ENCODE measurements at regions not wholly inside any gene's neighbourhood (a gene's known extent, or its start where the extent isn't known, plus 50 kb on each side); places are given as distances from the start of the nearest gene placed in this dataset.

DNA sequence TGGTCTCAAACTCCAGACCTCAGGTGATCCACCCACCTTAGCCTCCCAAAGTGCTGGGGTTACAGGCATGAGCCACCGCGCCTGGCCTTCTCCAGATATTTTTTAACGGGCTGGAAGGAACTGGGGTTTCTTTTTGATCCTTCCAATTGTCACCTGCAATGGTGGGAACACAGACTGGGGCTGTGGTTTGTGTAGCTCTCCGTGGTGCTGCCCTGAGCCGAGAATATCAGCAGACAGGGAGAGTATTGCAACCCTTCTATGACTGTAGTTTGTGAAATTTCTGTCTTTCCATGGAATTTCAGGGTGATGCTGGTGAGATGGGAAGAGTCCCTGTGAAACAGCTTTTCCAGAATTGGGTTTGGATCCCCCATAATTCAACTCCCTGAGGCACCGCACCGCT is 263.5 kb downstream of the ENGASE start:
- no peak for DNase-seq

DNA sequence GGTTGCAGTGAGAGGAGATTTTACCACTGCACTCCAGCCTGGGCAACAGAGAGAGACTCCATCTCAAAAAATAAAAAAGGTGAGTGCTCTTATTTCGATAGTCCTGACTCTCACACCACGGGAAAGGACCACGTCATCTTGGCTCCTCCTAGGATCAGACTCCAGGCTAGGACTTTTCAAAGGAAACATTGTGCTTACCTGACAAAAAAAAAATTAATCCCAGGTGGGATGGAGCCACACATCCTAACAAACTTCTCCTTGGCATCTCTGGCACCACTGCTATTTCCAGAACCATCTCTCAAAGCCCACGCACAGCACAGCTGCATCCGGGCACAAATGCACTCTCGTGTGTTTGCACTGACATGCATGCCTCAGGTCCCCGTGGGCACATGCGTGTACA is 262.4 kb downstream of the ENGASE start:
- DNase-seq, result no peak

DNA sequence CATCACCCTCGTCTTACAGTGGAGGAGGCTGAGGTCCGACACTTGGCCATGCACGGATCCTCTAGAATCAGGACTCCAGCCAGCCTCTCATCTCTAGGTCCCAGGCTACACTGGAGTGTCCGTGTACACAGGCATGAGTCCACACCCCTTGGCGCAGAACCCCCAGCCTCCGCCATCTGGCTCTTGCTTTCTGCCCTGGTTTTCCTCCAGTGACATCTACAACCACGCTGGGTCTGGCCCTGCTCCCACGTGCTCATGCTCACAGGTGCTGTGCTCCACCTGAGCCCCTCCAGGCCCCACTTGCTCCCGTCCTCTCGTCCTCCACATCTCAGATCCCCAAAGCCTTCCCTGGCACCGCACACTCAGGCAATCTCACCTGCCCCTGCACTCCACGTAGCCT is 260.8 kb downstream of the ENGASE start:
- DNase-seq, result no peak

DNA sequence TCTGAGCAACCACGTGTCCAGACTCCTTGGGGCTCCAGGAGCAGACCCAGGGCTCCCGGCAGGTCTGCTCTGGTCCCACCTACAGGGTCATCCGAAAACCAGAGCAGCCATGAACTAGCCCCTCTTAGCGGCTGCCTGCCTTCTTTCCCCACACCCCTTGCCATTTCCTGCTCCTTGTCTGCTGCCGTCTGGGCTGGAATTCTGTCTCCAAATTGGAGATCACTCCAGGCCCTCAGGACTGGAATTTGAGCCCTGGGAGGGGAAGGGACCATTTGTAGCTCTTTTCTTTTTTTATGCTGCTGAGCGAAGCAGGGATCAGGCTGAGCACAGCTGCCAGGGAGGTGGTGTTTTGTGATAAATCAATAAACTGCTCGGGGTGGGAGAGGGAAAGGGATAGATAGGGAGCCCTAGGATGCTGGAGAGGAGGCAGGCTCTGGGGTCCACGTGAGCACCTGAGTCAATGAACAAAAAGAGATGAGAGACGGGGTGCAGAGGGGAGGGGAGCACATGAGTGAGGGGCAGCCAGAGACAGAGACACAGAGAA is 257.5 kb downstream of the ENGASE start:
- no peak for DNase-seq

DNA sequence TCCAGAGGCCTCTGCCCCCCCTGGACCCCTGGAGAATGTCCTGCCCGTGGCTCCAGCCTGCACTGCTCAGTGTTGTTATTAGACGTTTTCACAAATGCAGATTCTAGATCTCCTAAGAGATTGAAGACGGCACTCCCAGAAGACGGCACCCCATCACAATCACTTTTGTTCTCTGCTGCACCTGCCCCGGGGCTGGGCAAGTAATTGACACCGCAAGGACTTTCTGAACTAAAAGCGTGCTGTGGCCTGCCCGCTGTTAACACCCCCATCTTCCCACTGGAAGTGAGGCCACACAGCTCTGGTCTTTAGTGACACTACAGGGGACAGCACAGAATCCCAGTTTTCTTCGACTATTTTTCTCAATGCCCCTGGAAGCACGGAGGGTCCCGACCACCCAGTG is 256.9 kb downstream of the ENGASE start:
- no peak for DNase-seq

DNA sequence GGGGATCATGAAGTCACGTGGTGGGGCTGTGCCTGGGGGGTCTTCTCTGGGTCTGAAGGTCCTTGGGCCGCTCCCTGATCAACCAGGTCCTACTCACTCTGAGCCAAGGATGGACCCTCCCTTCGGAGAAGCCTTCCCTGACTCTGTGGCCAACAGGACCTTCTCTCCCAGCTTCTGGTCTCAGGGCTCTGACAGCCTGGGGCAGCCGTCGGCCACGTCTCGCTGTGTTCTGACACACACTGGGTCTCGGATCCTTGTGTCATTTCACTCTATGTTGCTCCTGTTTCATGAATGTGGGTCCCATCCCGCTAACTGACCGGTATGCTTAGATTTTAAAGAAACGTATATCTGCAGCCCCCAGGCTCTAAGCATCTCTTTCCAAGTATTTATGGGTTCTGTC is 256.1 kb downstream of the ENGASE start:
- DNase-seq, result no peak

DNA sequence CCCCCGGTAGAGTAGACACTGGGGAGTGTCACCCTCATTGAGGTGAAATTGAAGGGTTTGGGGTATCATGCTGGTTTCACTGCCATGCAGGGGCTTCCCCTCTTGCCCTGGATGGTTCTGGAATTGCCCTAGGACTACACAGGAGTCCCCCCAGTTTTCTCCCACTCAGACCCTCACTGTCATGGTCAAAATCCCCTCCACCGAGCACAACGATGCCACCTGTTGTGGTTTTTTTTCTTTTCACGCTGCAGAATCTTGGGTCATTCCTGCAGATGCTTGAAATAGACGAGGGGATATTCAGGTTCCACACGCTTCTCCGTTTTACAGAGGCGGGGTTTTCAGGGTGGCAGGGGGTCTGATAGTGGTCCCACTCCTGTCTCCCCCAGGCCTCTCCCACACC is 255.6 kb downstream of the ENGASE start:
- no peak for DNase-seq

DNA sequence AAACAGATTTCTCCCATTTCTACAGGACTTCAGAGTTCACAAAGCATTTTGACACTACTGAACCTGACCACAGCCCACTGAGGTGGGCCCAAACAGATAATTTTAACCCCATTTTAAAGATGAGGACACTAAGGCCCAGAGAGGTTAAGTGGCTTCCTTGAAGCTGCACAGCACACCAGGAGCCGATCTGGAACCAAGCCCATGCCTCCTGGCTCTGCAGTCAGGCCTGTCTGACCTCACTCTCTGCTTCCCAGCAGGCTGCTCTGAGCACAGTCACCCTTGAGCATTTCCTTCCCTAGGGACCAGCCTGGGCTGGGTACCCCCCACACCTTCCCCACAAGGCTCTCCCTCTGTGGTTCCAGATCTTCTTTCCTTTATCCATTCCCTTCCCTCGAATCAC is 252.2 kb downstream of the ENGASE start:
- no peak for DNase-seq

DNA sequence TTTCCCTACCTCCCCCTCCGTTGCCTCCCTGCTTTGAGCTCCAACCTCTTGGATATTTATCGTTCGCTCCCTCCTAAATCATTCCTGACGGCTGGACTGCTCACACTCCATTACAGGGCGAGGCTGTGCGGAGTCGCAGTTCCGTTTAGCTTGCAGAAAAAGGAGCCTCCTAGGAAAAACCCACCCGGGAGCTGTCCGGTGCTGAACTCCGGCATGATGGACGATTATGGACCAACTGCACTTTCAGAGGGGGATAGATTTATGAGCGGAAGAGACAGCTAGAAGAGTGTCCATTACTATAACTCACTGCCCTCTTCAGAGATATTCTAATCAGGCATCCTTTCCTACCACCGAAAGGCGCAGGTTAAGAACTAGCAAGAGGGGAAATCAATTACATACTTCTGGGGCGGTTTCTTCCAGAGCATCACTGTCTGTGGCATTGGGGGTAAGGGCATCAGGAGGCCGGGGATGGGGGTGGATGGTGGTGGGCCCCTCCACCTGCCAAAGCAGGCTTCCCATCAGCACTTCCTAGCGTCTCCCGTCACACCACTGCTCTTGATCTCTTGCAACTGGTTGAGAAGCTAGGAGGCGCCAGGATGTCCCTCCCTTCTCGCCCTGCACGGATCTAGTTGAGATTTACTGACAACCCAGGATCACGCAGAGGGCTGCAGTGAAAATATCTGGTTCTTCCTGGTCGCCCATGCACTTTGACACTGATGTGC is 251.2 kb downstream of the ENGASE start:
- no peak for DNase-seq

DNA sequence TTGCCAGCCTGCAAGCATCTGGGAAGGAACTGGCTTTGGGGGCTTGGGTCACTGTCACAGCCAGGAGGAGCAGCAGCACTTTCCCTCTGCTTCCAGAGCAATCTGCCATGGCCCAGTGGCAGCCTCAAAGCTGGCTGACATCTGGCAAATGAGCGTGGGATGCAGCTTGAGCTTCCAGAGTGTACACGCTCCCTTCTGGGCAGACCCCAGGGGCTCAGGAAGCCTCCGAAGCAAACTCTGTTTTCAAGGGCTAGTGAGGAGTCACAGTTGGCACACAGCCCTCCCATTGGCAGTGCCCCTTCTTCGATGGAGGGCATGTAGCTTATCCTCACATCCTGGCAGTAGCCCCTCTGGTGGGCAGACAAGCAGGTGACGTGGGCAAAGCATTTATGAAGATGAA is 249.6 kb downstream of the ENGASE start:
- DNase-seq, result no peak

DNA sequence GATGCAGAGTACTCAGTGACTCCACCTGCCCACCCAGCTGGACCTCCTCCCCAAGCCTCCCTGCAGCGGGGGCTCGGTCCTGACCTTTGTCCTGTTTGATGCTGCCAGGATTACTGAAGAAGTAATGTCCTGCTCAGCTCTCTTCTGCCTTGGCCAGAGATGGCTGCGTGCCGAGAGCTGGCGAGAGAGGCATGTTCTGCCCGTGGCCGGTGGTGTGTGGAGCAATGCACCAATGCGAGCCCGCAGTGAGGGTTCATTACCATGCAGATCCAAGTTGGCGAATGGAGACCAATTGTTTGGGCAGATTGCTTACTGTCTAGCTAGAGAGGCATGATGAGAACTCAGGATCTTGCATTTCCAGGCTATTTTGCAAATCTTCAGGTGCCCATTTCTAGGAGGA is 248.9 kb downstream of the ENGASE start:
- no peak for DNase-seq

DNA sequence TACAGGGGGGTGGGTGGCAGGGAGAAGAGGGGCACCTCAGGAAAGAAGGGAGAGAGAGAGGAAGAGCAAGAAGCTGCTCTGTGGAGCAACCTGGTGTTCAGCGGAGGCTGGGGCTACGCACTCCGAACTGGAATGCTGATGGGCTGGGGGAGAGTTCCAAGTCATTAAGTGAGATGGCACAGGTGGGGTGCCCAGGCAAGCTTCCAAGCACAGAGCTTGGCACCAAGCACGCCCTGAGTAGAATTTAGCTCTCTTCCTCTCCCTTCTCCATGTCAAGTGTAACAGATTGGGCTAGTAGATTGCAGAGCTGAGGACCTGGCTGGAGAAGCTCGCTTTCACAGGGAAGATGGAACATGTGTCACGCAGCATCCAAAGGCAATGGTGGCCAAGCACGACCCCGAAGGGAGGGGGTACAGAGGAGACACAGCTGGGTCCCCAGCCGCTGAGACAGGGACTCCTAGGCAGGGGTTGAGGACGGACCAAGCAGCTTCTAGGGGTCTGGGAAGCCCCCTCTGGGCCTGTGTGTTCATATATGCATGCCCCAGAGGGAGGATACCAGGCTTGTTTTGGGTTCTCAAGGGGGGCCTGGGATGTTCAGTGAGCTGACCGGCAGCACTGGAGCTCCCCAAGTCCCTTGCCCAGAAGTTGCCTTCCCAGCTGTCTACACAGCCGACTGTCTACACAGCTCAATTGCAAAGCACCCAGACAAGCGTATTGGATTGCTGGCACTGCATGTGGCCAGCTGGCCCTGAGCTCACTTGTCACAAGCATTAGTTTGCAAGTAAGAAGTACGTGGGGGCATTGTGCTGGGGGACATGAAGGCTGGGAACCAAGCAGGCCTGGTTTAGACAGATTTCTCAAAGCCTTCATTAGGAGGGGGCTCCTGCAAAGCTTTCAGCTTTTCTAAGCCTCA is 247.8 kb downstream of the ENGASE start:
- no peak for DNase-seq

DNA sequence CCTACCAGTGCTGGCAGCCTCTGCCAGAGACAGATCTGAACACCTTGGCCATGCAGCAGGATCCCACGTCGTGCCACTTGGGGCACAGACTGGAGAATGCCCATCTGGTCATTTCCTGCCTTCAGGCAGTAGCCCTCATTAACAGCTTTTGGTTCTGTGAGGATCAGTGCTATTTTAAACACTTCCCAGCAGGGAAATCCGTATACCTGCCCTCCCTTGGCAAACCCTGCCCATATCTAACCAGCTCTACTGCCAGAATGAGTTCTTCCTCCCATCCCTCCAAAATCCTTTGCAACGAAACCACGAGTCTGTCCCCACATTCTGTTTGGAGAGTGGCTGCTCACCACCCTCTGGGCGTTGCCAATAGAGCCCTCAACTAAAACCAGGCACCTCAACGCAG is 245.7 kb downstream of the ENGASE start:
- no peak for DNase-seq

DNA sequence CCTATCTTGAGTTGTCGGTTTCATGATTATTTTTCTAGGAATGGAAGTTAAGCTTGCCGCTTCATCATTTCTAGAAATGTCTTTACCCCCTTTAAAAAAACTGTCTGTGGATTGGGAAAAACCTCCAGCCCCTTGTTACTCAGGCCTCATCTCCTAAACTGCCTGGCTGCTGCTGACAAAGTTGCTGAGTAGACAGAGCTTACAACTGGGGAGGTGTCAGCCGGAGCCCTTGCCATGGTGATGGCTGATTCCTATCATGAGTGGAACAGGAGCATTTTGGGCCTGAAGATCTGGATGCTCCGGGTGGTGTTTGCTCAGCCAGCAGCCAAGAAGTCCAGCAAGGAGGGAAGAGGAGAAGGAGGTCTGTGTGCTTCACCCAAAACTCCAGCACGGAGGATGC is 243.3 kb downstream of the ENGASE start:
- no peak for DNase-seq

DNA sequence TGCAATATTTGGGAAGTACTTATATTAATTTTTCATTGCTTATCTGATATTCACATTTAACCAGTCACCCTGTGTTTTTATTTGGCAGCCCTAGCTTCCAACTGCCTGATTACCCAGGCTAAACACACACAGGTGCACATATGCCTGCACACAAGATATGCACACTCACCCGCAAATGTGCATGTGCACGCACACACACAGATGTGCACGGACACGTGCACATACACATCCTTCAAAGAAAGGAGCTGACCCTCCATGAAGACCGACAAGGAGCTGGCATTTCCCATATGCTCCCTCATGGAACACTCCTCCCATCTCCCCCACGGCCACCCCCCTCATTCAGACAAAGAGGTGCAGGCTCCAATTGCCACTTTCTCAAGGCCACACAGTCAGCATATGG is 242.2 kb downstream of the ENGASE start:
- no peak for DNase-seq

DNA sequence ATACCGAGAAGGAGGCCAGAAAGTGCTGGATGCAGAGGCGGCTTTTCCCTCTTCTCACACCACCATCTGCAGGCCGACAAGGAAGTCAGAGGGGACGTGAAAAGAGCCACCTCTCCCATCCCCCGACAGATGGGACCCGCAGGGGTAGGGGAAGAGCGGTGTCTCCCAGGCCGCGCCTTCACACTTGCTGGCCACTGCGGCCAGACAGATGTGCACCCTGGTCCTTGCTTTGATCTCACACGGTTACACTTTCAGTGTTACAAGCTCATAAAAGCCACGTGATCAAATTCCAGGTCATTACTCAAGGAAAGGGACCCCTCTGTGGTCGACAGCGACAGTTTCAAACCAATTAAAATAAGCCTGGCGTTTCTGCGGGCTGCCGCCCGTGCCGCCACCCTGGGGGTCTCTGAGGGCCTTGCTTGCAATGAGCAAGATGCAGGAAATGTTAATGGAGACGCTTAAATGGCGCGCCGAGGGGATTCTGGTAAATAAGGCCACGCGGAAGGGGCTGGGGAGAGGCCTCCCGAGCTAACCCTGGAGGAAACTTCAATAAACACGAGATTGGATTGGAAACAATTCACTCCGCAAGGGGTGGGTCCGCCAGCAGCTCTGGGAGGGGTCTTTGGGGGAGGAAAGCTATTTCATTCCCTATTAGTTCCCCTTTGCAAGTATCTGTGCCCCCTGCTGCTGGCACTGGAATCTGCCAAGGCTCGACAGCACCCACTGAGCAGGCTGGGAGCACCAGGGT is 240.9 kb downstream of the ENGASE start:
- no peak for DNase-seq

DNA sequence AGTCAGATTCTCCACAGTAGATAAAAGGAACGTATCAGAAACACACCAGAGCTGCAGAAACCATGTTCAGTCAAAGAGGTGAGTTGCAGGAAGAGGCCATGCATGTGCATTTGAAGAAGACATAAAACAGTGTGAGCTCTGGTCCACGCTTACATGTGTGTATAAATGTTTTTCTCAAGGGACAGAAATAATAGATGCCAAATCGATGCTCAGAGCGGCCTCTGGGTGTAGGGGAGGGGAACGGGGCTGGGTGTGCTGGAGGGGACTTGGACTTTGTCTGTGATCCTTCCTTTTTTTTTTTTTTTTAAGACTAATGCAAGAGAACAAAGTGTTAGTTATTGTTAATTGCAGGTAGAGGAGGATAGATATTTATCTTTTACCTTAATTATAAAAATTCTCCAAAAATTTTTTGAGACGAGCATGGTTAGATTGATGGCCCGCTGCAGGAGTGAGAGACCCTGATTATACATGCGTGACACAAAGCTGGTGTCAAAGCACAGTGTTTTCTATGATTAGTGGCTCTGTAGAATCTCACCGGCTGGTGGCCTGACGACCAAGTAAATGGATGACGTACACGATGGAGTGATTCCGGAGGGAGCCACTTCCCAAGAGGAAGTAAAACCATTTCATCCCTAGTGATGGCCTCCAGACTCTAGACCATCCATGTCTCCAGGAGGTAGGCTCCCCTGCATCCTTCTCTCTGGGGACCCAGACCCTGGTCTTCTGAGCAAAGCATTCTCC is 240.2 kb downstream of the ENGASE start:
- no peak for DNase-seq

DNA sequence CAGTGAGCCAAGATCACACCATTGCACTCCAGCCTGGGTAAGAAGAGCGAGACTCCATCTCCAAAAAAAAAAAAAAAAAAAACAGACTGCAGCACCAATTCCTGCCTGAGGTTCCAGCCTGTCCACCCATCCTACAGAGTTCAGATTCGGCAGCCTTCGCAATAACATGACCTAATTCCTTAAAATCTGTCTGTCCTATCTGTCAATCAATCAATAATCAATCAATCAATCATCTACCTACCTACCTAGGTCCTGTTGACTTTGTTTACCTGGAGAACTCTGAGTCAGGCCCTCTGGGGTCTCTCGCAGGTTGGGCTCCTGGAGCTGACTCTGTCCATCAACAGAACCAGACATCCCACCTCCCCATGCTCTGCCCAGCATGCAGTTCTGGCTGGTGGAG is 236.7 kb downstream of the ENGASE start:
- no peak for DNase-seq

DNA sequence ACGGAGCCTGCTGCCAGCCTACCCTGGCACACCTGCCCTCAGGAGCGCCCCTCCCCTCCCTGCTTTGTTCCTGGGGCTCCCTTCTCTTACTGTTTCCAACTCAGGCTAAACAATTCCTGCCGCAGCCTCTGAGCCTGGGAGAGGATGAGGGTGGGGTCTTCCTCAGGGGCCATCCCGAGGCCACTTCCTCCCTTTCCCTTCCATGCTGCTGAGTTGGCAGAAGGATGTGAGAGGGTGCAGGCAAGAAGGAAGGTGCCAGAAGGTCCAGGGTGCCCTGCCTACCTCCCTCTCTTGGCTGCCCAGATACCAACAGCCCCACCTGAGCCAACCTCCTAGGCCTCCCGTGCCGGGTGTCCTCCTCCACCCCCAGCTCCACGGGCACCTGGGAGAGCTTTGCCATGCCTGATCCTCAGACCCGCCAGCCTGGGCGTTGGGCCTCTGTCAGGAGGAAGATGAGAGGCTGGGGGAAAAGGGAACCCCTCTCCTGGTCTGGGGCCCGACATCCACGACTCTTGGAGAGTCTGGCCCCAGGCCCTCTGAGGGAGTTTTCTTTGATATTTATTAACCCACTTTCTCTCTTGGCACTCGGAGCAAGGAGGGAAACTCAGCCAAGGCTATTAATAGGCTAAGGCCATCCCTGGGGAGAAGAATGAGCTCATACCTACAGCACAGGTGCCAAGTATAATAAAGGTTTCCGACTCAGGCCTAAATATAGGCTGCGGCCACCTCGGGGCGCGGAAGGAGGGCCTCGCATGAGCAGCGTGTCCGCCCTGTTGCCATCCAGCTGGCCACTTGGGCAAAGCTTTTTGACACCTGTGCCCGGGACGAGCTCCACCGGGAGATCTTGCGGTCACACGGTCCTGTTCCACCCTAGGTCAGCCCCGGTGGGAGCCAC is 232.0 kb downstream of the ENGASE start:
- no peak for DNase-seq

DNA sequence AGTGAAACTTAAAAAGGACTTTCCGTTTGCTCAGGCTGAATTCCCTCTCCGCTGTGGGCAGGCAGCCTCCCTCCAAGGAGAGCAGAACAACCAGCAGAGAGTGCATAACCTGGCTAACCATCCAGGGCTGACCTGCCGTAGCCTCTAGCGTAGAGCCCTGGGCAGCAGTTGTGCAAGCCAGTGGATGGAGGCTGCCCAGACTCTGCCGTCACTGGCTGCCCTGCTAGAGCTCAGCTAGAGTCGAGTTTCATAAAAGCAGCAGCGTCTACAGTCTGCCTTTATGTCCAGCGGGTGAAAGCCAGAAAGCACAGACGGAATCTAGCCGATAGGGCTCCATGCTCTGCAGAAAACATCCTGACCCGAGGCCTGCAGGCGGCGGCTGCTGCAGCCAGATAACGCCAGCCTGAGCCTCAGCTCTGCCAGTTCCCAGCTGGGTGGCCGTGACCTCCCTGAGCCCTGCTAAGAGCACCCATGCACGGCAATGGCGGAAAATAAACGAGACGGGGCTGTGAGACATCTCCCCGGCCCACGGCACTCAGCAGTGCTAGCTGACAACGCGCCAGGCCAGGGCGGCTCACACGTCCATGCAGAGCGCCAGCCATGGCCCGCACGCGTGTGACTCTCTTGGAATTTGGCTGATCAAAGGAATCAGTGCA is 231.3 kb downstream of the ENGASE start:
- no peak for DNase-seq

DNA sequence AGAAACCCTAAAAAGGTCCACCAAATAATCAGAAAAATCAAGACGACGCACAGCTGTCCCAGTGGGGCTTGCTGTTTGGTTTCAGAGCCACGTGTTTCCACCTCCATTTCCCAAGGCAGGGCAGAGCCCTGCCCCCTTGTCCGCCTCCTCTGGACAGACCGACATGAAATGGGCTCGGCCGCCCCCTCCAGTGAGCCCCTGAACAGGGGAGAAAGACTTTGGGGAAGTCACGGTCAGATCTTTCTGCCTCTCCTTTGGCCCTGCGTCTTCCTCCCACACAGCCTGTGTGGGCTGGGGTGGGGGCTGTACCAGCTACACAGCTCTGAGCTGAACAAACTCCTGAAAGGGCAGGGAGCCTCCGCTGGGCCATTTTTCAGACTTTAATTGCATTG is 230.7 kb downstream of the ENGASE start:
- no peak for DNase-seq
